Astrocyte (in vitro differentiated cells and primary cell): ENCODE measurements at regions not wholly inside any gene's neighbourhood (a gene's known extent, or its start where the extent isn't known, plus 50 kb on each side); places are given as distances from the start of the nearest gene placed in this dataset.

ENCODE experiments used
- CTCF ChIP-seq: IDR thresholded peaks from 2 replicates; pipeline ENCODE4 v1.5.1; 2011; ENCODE audit warnings: low read depth, mild to moderate bottlenecking, inconsistent platforms, low read length, moderate library complexity; ENCODE audit not compliant: insufficient read depth
- EZH2 ChIP-seq: IDR thresholded peaks from 2 replicates; pipeline ENCODE4 v1.6.1; 2012; ENCODE audit warnings: mild to moderate bottlenecking, low read length, inconsistent platforms; ENCODE audit not compliant: insufficient read depth

GRCh38 chr3:139811331-139811730 lies 123.7 kb upstream of the CLSTN2 start:
- TF ChIP-seq EZH2 (no peak), CTCF (no peak)
